Limb (tissue), 2 donors: ENCODE measurements at regions not wholly inside any gene's neighbourhood (a gene's known extent, or its start where the extent isn't known, plus 50 kb on each side); places are given as distances from the start of the nearest gene placed in this dataset.

Experiments used
- DNase-seq, 2 donors: peaks; one replicate each; pipeline ENCODE4 v3.0.0-alpha.2; 2016; ENCODE audit errors: extremely low spot score in 2 of 2

DNA sequence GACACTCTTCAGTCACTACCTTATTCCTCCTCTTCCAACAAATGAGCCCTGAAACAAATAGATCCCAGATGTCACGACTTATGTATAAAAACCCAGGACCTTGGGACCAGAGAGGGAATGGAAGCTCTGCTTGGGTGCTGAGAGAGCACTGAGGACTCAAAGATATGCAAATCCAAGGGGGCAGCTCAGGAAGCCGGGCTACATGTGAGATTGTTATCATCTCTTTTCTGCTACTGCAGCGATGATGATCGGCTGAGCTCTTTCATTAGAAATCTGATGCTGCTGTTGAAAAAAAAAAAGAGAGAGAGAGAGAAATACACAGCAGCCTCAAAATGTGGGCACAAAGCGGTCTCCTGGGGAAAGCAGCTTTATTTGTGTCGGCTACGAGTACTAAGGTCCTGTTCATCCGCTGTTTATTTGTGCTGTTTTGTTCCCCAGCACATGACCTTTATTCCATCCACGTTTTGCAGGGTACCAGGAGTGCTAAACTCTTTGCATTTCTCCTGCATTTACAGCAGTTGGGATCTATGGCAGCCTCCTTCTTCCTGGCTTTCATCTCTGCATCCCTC, 120.2 kb downstream of the TRIM29 start:
- no peak for DNase-seq

DNA sequence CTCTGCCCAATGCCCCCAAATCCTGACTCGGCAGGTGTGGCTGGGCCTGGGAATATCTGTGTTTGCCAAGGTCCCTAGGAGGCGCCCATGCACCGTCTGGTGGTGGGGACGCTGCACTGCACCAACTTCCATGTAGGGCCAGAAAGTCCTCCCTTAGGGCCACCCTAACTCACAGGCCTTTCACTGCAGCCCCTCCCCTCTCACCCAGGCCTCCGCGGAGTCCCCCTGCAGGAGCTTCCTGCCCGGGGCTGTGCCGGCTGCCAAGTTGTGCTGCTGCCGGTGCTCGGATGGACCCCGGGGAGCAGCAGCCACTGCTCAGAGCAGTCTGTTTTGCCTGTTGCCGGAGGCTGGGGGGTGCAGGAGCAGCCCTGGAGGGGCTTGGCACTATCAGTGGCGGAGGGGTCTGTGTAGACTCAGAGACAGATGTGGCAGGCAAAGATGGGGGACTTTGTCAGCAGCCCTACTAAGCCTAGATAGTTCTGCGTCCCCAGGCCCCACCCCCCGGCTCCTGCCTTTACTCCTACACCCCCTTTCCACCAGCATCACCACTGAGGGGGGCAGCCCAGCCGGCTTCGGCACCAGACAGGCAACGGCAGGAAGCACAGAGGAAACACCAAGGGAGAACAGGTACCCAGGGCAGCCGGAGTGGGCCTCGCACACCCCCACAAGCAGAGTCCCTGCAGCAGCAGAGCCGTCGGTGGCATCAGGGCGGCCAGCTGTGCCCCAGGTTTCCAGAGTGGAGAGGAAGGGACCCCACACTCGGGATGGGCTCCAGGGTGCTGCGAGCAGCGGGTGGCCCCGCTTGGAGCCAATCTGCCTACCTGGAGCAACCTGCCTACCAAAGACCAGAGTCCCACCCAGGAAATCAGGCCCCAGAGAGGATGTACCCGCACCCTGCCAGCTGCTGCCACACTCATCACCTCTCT, 124.3 kb downstream of the TRIM29 start:
- peak; percentile 33 to 74 for DNase-seq

- no peak for DNase-seq
These were observed 125.7 kb downstream of the TRIM29 start for GRCh38 chr11:120012245-120012644.

GRCh38 chr11:120011836-120012235, 126.1 kb downstream of the TRIM29 start:
- DNase-seq, result no peak

DNA sequence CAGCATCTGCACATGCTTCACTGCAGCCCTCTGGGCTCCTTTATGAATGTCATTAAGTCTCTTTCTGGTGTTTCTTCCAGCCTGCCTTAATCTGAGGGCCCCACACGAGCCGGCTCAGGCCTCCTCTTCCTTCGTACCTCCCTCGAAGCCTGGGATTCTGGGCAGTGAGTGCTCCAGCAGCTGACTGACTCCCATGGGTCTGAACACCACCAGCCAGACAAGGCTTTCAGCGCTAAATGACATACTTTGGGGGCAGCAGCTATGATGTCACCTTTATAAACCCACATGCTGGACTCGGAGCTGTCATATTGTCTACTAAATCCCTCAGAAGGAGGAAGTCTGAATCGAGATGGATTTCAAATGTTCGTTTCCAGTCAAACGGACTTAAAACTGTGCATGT, 127.1 kb downstream of the TRIM29 start:
- no peak for DNase-seq

- DNase-seq, result no peak
These were observed 128.0 kb downstream of the TRIM29 start for GRCh38 chr11:120009938-120010337.

GRCh38 chr11:120007144-120007543, 130.8 kb downstream of the TRIM29 start:
- no peak for DNase-seq

- DNase-seq, result no peak
These were observed 133.2 kb downstream of the TRIM29 start for GRCh38 chr11:120004723-120005122.

- DNase-seq, result no peak
These were observed 136.5 kb downstream of the TRIM29 start for GRCh38 chr11:120001178-120002090.

DNA sequence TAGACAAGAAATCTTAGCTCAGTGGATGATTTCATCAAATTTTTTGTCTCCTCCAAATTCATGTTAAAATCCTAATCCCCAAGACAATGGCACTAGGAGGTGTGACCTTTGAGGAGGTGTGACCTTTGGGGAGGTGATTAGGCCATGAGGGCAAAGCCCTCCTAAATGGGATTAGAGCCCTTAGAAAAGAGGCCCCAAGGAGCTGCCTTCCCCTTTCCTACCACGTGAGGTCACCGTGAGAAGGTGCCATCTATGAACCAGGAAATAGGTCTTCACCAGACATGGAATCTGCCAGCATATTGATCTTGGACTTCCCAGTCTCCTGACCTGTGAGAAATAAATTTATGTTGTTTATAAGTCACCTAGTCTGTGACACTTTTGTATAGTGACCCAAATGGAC, 138.7 kb downstream of the TRIM29 start:
- no peak for DNase-seq

DNA sequence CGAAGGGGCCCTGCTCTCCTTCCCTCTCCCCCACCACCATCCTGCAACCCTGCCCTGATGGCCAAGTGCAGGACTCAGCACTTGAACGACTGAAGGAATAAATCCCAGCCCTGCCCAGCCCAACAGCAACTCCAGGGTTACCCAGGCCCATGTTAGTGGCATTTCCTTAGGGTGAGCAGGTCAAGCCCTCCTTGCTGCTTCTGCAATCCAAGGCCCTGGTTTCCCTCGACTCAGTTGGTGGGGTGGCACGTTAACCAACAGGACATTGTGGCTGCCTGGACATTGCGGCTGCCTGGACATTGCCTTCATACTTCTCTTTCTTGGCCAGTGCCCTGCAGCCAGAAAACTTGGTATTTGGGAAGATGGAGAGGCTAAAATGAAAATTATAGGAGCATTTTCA, 141.4 kb downstream of the TRIM29 start:
- DNase-seq, result no peak

GRCh38 chr11:119995730-119996491, 142.0 kb downstream of the TRIM29 start:
- no peak for DNase-seq

DNA sequence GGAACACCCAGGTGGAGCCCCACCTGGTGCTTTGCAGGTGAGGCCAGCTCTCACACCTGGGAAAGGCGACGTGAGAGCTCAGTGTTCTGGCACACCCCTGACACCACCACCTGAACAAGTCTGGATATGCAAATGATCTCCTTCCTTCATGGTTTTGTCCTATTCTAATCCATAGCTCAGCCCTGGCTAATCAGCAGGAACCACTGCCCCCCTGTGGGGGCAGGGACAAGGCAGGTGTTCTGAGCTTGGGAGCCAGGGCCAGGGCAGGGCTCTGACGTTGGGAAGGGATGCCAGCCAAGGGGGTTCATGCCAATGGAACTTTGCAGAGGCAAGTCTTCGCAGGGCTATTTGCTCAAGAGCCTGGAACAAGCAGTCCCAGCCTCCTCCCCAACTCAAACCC, 144.2 kb downstream of the TRIM29 start:
- no peak for DNase-seq

GRCh38 chr11:119992171-119993051, 145.5 kb downstream of the TRIM29 start:
- DNase-seq, result no peak

- no peak for DNase-seq
These were observed 146.2 kb downstream of the TRIM29 start for GRCh38 chr11:119991669-119992068.

DNA sequence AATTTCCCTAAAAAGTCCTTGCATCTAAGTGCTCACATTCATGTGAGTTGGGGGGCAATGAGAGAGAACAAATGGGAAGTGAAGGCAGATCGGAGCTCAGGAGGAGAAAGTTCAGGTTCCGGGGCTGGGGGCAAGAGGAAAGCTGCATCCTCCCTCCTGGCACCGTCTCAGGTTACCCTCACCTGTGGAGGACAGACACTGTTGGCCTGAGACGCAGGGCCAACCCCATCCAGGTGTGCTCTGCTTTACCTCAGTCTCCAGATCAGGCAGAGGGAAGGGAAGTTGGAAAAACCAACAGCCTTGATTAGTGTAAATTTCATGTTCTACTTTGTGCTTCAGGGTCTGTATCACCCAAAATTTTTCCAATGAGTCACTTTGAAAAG, 146.9 kb downstream of the TRIM29 start:
- DNase-seq, result no peak

- DNase-seq, result no peak
These were observed 147.4 kb downstream of the TRIM29 start for GRCh38 chr11:119990309-119991021.

DNA sequence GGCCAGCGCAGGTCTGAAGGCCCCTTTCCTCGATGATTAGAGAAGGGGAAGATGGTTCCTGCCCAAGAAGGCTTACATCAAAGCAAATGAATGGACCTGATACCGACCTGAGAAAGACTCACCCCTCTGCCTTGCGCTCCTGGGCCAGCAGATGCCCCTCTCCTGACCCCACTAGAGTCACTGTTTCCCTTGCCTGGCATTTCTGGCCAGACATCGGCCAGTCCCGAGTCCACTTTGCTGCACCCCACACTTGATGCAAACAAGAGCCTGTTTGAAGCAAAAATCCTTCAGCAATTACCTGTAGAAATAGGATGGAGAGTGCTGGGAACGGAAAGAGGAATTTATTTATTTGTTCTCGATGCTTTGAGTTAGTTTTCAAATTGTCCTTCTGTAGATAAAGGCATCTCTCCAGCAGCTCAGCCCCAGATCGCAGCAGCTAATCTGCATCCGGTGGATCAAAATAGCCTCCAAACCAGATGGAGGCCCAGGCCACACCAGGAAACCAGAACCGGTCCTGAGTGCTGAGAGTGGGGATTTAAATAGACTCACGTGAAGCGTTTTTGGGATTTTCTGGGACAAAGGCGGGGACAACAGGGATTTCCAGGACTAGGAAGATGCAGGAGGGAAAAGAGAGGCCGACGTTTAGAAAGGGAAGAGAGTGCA, 148.6 kb downstream of the TRIM29 start:
- no peak for DNase-seq

DNA sequence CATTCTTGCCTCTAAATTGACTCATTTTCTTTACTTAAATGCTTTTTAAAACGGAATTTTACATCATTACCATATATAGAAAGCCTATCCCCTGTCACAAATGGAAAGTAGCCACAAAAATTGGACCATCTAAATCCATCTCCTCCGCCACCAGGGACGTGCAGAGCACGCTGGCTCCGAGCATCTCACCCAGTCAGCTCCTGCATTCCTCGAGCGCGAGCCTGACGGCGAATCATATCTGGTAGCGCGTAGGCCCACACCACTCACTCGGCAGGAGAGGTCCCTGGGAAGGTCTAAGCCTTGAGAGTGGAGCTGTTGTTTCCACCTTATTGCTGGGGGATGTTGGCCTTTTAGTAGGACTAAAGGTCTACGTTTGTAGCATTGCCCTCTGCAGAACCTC, 152.4 kb downstream of the TRIM29 start:
- DNase-seq, result no peak
